Fibroblast of lung (primary cell): ENCODE measurements at regions not wholly inside any gene's neighbourhood (a gene's known extent, or its start where the extent isn't known, plus 50 kb on each side); places are given as distances from the start of the nearest gene placed in this dataset.

Experiments
- DNase-seq, 2 donors: peaks; one replicate each; pipeline versions ENCODE4 v3.0.0 to v3.0.0-alpha.2; 2010; ENCODE audit warnings: low read depth in 2 of 2
- H2AFZ ChIP-seq: 2 replicates; pipeline ENCODE4 v1.5.1; 2012; ENCODE audit warnings: low read length, control low read depth, inconsistent platforms
- H3K27ac ChIP-seq: 2 replicates; pipeline ENCODE4 v1.5.1; 2011; ENCODE audit warnings: low read length, control low read depth; ENCODE audit not compliant: insufficient read depth
- H3K27me3 ChIP-seq: 2 replicates; pipeline ENCODE4 v1.5.1; 2011; ENCODE audit warnings: mild to moderate bottlenecking, low read length; ENCODE audit not compliant: control insufficient read depth, insufficient read depth
- H3K36me3 ChIP-seq: 2 replicates; pipeline ENCODE4 v1.5.1; 2011; ENCODE audit warnings: low read length; ENCODE audit not compliant: control insufficient read depth, insufficient read depth
- H3K4me1 ChIP-seq: 2 replicates; pipeline ENCODE4 v1.5.1; 2011; ENCODE audit warnings: low read length; ENCODE audit not compliant: control insufficient read depth, insufficient read depth; ENCODE audit errors: extremely low read depth
- H3K4me2 ChIP-seq: 2 replicates; pipeline ENCODE4 v1.5.1; 2011; ENCODE audit warnings: low read length, control low read depth; ENCODE audit not compliant: insufficient read depth; ENCODE audit errors: extremely low read depth
- H3K4me3 ChIP-seq, 4 experiments: fragments of 200-600 bp in 1 of 4; sonication (generic) in 1 of 4; replicated peaks in 1 of 4; 2 replicates each; pipeline ENCODE4 v1.5.1; 2011 to 2016; ENCODE audit warnings: low read length in 4 of 4, low read depth in 3 of 4, mild to moderate bottlenecking in 3 of 4, control low read depth in 2 of 4, inconsistent platforms in 1 of 4, mixed read lengths in 1 of 4; ENCODE audit not compliant: insufficient read depth in 1 of 4; ENCODE audit errors: control extremely low read depth in 1 of 4
- H3K79me2 ChIP-seq: 2 replicates; pipeline ENCODE4 v1.5.1; 2012; ENCODE audit warnings: mild to moderate bottlenecking, low read length, inconsistent platforms; ENCODE audit not compliant: control insufficient read depth, insufficient read depth
- H3K9ac ChIP-seq: 2 replicates; pipeline ENCODE4 v1.5.1; 2011; ENCODE audit warnings: mild to moderate bottlenecking, low read length, control low read depth; ENCODE audit not compliant: insufficient read depth
- H3K9me3 ChIP-seq: 2 replicates; pipeline ENCODE4 v1.5.1; 2012; ENCODE audit warnings: low read depth, low read length; ENCODE audit not compliant: control insufficient read depth, insufficient read depth
- H4K20me1 ChIP-seq: 2 replicates; pipeline ENCODE4 v1.5.1; 2011; ENCODE audit warnings: low read length; ENCODE audit not compliant: control insufficient read depth, insufficient read depth; ENCODE audit errors: extremely low read depth
- EZH2 ChIP-seq: IDR thresholded peaks from 2 replicates; pipeline ENCODE4 v1.5.1; 2012; ENCODE audit warnings: low read length, control low read depth, mild to moderate bottlenecking; ENCODE audit errors: missing control alignments
- TF ChIP-seq, protein P1 (sequence below), 2 donors: IDR thresholded peaks in 1 of 2; conservative IDR thresholded peaks in 1 of 2; 1 replicate in 1 of 2; 2 replicates in 1 of 2; pipeline ENCODE4 v1.5.1; 2011 to 2012; ENCODE audit warnings: low read length in 2 of 2, control low read depth in 1 of 2, inconsistent platforms in 1 of 2, low read depth in 1 of 2, mild to moderate bottlenecking in 1 of 2

DNA sequence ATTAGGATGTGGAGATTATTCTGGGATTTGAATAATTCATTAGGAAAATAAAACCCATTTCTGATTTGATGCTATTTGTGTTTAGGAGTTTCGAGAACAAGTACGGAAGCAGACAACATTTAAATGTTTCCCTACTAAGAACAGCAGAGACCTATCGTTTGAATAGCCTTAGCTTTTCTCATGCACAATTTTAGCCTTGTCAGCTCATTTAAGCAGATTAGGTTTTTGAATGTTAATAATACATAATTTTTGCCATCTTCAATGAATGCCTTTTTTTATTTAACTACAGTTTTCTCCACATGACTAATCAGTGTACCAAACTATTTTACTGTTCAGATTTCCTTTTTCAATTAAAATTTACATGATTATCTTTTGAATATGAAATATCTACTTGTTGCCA, 592.0 kb downstream of the BCKDHB start:
- Histone ChIP-seq H3K4me1 (no peaks in the 10 kb centered on the region), H3K79me2 (no peaks in the 10 kb centered on the region), H2AFZ (no peak overlapping the region)

DNA sequence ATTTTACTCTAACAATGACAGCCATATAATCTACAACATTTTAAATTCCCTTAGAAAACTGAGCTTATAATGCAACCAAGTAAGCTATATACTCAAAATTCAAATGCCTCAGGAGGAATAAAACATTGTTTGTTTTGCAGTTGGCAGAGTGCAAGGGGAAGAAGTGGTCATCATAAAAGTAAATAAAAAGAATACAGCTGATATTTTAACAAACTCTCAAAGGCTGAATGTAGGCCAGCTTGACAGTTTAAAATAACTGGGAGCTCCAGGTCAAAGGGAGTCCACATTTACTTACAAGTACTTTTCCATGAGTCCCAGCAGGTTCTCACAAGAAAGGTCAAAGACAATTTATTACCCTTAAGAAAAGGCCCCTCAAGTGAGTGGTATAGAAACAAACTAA, 589.8 kb downstream of the BCKDHB start:
- H3K9ac ChIP-seq: no peak overlapping the region
- no peak overlapping the region for H3K4me3 ChIP-seq
- H3K27ac ChIP-seq: no peak overlapping the region
- H3K27me3 ChIP-seq: no peaks in the 10 kb centered on the region
- no peak for DNase-seq
- H3K9me3 ChIP-seq: no peaks in the 10 kb centered on the region
- no peak overlapping the region for H3K4me2 ChIP-seq
- H3K36me3 ChIP-seq: no peaks in the 10 kb centered on the region
- no peaks in the 10 kb centered on the region for H3K79me2 ChIP-seq
- no peaks in the 10 kb centered on the region for H3K4me1 ChIP-seq
- TF ChIP-seq, protein P1, sequence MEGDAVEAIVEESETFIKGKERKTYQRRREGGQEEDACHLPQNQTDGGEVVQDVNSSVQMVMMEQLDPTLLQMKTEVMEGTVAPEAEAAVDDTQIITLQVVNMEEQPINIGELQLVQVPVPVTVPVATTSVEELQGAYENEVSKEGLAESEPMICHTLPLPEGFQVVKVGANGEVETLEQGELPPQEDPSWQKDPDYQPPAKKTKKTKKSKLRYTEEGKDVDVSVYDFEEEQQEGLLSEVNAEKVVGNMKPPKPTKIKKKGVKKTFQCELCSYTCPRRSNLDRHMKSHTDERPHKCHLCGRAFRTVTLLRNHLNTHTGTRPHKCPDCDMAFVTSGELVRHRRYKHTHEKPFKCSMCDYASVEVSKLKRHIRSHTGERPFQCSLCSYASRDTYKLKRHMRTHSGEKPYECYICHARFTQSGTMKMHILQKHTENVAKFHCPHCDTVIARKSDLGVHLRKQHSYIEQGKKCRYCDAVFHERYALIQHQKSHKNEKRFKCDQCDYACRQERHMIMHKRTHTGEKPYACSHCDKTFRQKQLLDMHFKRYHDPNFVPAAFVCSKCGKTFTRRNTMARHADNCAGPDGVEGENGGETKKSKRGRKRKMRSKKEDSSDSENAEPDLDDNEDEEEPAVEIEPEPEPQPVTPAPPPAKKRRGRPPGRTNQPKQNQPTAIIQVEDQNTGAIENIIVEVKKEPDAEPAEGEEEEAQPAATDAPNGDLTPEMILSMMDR (conservative IDR thresholded peaks at IDR 0.05 in 1 of 2, IDR thresholded peaks at IDR 0.05 in 1 of 2; ENCODE audit: low read depth in 1 of 2, low read length in 2 of 2): no peak
- TF ChIP-seq EZH2: no peak
- no peaks in the 10 kb centered on the region for H4K20me1 ChIP-seq
- no peak overlapping the region for H2AFZ ChIP-seq

More for the DNA sequence above, 592.0 kb downstream of the BCKDHB start:
- no peak overlapping the region for H3K4me3 ChIP-seq
- no peak overlapping the region for H3K9ac ChIP-seq
- H3K27me3 ChIP-seq: no peaks in the 10 kb centered on the region
- H4K20me1 ChIP-seq: no peaks in the 10 kb centered on the region
- H3K27ac ChIP-seq: no peak overlapping the region
- TF ChIP-seq, protein P1 (conservative IDR thresholded peaks at IDR 0.05 in 1 of 2, IDR thresholded peaks at IDR 0.05 in 1 of 2; ENCODE audit: low read depth in 1 of 2, low read length in 2 of 2): no peak
- no peak for TF ChIP-seq EZH2
- no peaks in the 10 kb centered on the region for H3K9me3 ChIP-seq
- DNase-seq: no peak
- H3K36me3 ChIP-seq: no peaks in the 10 kb centered on the region
- no peak overlapping the region for H3K4me2 ChIP-seq

DNA sequence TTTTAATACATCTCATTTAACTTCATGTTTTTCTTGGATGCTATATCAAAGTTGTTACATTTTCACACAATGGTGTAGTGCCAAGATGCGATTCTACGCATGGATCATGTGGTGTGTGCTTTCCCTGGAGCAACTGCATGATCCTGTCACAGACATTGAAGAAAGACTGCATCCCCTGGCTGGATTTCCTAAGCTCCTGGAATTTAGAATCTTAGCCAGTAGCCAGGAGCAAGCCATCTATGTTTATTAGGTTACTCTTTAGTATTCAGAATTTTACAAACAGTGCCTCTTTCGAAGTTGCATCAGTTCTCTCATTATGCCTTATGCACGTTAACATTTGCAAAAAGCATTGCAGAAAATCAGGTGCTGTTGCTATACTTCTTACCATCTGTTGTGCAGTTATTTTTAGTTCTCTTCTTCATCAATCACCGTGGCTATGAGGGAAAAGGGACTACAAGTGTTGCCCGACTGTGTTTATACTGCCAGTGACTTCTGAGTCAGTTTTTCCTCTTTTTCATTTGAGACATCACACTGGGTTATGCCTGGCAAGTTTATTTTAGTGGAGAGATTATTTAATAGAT, 584.2 kb downstream of the BCKDHB start:
- TF ChIP-seq EZH2: no peak
- TF ChIP-seq, protein P1 (conservative IDR thresholded peaks at IDR 0.05 in 1 of 2, IDR thresholded peaks at IDR 0.05 in 1 of 2; ENCODE audit: low read depth in 1 of 2, low read length in 2 of 2): no peak
- no peak overlapping the region for H3K27ac ChIP-seq
- peak overlapping the region; percentile 33 for H2AFZ ChIP-seq

More for the DNA sequence above, 584.2 kb downstream of the BCKDHB start:
- H3K36me3 ChIP-seq: no peaks in the 10 kb centered on the region
- no peaks in the 10 kb centered on the region for H3K9me3 ChIP-seq
- H3K4me2 ChIP-seq: peak overlapping the region; percentile 59
- H3K4me3 ChIP-seq: no peak overlapping the region
- H3K4me1 ChIP-seq: peaks cover 3% of the 10 kb centered on the region
- H3K79me2 ChIP-seq: no peaks in the 10 kb centered on the region
- H3K27me3 ChIP-seq: no peaks in the 10 kb centered on the region
- H3K9ac ChIP-seq: no peak overlapping the region
- peak; percentile 57 to 70 for DNase-seq
- no peaks in the 10 kb centered on the region for H4K20me1 ChIP-seq
